ENCODE measurements at regions not wholly inside any gene's neighbourhood (a gene's known extent, or its start where the extent isn't known, plus 50 kb on each side); places are given as distances from the start of the nearest gene placed in this dataset.
A peak's percentile ranks its signal among the peaks of the same experiment; 100 is the strongest.

- no peaks in the 10 kb centered on the region for H3K4me1 ChIP-seq
- H3K27ac ChIP-seq = no peak overlapping the region
- no peak for DNase-seq
- no peaks in the 10 kb centered on the region for H3K27me3 ChIP-seq
- WGBS, 2 donors = 78 to 84% methylated on average over 3 of the region's 3 CpGs
- TF ChIP-seq EP300 (IDR thresholded peaks at IDR 0.05) (no peak), POLR2AphosphoS5 (IDR thresholded peaks at IDR 0.05) (no peak), POLR2A (IDR thresholded peaks at IDR 0.05) (no peak), CTCF (IDR thresholded peaks at IDR 0.05) (no peak)
- no peak overlapping the region for H3K4me3 ChIP-seq
- H3K36me3 ChIP-seq = no peaks in the 10 kb centered on the region
- intact Hi-C loops (cut with DNase I) = no loop called here
- H3K9me3 ChIP-seq = no peaks in the 10 kb centered on the region
Measured at GRCh38 chr10:90174531-90174930, 473.1 kb downstream of the KIF20B start.

- Histone ChIP-seq H3K4me1 (no peaks in the 10 kb centered on the region), H3K27ac (no peak overlapping the region), H3K27me3 (no peaks in the 10 kb centered on the region), H3K4me3 (no peak overlapping the region), H3K9me3 (no peaks in the 10 kb centered on the region), H3K36me3 (no peaks in the 10 kb centered on the region)
- no peak for DNase-seq
- WGBS, 2 donors = 72 to 86% methylated on average over 7 of the region's 7 CpGs
- TF ChIP-seq POLR2AphosphoS5 (IDR thresholded peaks at IDR 0.05) = peak in 2 of 4 donors; percentile 51 to 61
- TF ChIP-seq EP300 (IDR thresholded peaks at IDR 0.05) = no peak
- TF ChIP-seq CTCF (IDR thresholded peaks at IDR 0.05) = no peak
- no peak for TF ChIP-seq POLR2A (IDR thresholded peaks at IDR 0.05)
- intact Hi-C loops (cut with DNase I) = no loop called here
Measured at GRCh38 chr10:90175161-90175681, 473.8 kb downstream of the KIF20B start.

GRCh38 chr10:90179696-90180407 is 478.5 kb downstream of the KIF20B start:
- no peak for DNase-seq
- no peaks in the 10 kb centered on the region for H3K36me3 ChIP-seq
- H3K4me3 ChIP-seq = no peak overlapping the region
- H3K27ac ChIP-seq = no peak overlapping the region
- 75 to 79% methylated on average over 5 of the region's 5 CpGs for WGBS, 2 donors
- H3K4me1 ChIP-seq = no peaks in the 10 kb centered on the region
- H3K9me3 ChIP-seq = no peaks in the 10 kb centered on the region
- H3K27me3 ChIP-seq = no peaks in the 10 kb centered on the region
- intact Hi-C loops (cut with DNase I) = no loop called here
- TF ChIP-seq CTCF (IDR thresholded peaks at IDR 0.05) (no peak), EP300 (IDR thresholded peaks at IDR 0.05) (no peak), POLR2AphosphoS5 (IDR thresholded peaks at IDR 0.05) (peak in 2 of 4 donors; percentile 17 to 25), POLR2A (IDR thresholded peaks at IDR 0.05) (no peak)

- no peaks in the 10 kb centered on the region for H3K36me3 ChIP-seq
- TF ChIP-seq CTCF (IDR thresholded peaks at IDR 0.05) = no peak
- no peak for TF ChIP-seq POLR2AphosphoS5 (IDR thresholded peaks at IDR 0.05)
- no peak for TF ChIP-seq EP300 (IDR thresholded peaks at IDR 0.05)
- no peak for TF ChIP-seq POLR2A (IDR thresholded peaks at IDR 0.05)
- H3K27ac ChIP-seq = no peak overlapping the region
- no peaks in the 10 kb centered on the region for H3K4me1 ChIP-seq
- no peak for DNase-seq
- H3K27me3 ChIP-seq = no peaks in the 10 kb centered on the region
- WGBS, 2 donors = 68 to 87% methylated on average over 7 of the region's 7 CpGs
- intact Hi-C loops (cut with DNase I) = no loop called here
- no peaks in the 10 kb centered on the region for H3K9me3 ChIP-seq
- no peak overlapping the region for H3K4me3 ChIP-seq
Measured at GRCh38 chr10:90180886-90181691, 479.7 kb downstream of the KIF20B start.

All from sigmoid colon (tissue), 6 donors.